Adrenal gland (tissue), 9 donors: ENCODE measurements at regions not wholly inside any gene's neighbourhood (a gene's known extent, or its start where the extent isn't known, plus 50 kb on each side); places are given as distances from the start of the nearest gene placed in this dataset.
A peak's percentile ranks its signal among the peaks of the same experiment; 100 is the strongest.

Experiments used
- DNase-seq, 7 donors: peaks; one replicate each; pipeline ENCODE4 v3.0.0-alpha.2; 2019 to 2020
- H3K27ac ChIP-seq, 5 donors: fragments of 200-600 bp; sonication (generic) in 4 of 5; 1 replicate in 3 of 5; 2 replicates in 2 of 5; pipeline versions ENCODE4 v1.5.1 to v1.8.0; 2016 to 2020; ENCODE audit warnings: mild to moderate bottlenecking in 1 of 5
- H3K27me3 ChIP-seq: fragments of 200-600 bp; 2 replicates; pipeline ENCODE4 v1.8.0; 2021
- H3K36me3 ChIP-seq, 2 donors: fragments of 200-600 bp; replicated peaks in 1 of 2; 1 replicate in 1 of 2; 2 replicates in 1 of 2; pipeline versions ENCODE4 v1.5.1 to v1.8.0; 2018 to 2022
- H3K4me1 ChIP-seq, 2 donors: fragments of 200-600 bp; replicated peaks in 1 of 2; 1 replicate in 1 of 2; 2 replicates in 1 of 2; pipeline versions ENCODE4 v1.5.1 to v1.8.0; 2018 to 2021
- H3K4me3 ChIP-seq, 4 donors: fragments of 200-600 bp; sonication (generic) in 3 of 4; one replicate each; pipeline ENCODE4 v1.5.1; 2016 to 2018
- H3K9me3 ChIP-seq, 3 donors: fragments of 200-600 bp; sonication (generic) in 1 of 3; replicated peaks in 1 of 3; 1 replicate in 2 of 3; 2 replicates in 1 of 3; pipeline versions ENCODE4 v1.5.1 to v1.8.0; 2016 to 2021
- CTCF ChIP-seq, 6 experiments: fragments of 450-650 bp in 4 of 6; fragments of 200-600 bp in 2 of 6; sonication (generic) in 1 of 6; IDR thresholded peaks; 1 replicate in 5 of 6; 2 replicates in 1 of 6; pipeline versions ENCODE4 v1.5.1 to v1.8.0; 2016 to 2021; ENCODE audit warnings: antibody characterized with exemption in 6 of 6, mild to moderate bottlenecking in 2 of 6, moderate library complexity in 1 of 6
- POLR2A ChIP-seq, 2 donors: fragments of 450-650 bp; IDR thresholded peaks; one replicate each; pipeline ENCODE4 v1.6.1; 2017; ENCODE audit warnings: antibody characterized with exemption in 2 of 2, mild to moderate bottlenecking in 2 of 2, moderate library complexity in 1 of 2
- WGBS, 4 donors: extraction: QIAGEN DNeasy Blood & Tissue Kit in 2 of 4; methylation state at CpG; one replicate each; pipeline versions ENCODE4 v1.1.5 to v1.1.7; 2013 to 2017; 5-methylcytosine and 5-hydroxymethylcytosine counted together
- intact Hi-C, 2 donors: fragments of 100-400 bp; cut with DNase I; formaldehyde crosslinking; loops; one replicate each; pipeline versions ENCODE4 v1.14.1 to v1.15.0; 2022 to 2023
- donor health status: healthy with polysubstance abuse.
- donor health status: Bipolar disorder and iron deficiency.
- donor health status: DM: yes; HTN: yes; CAD: no.
- donor health status: DM: no; HTN: no; CAD: no.
- donor health status: DM: no; HTN: no; CAD: no.

DNA sequence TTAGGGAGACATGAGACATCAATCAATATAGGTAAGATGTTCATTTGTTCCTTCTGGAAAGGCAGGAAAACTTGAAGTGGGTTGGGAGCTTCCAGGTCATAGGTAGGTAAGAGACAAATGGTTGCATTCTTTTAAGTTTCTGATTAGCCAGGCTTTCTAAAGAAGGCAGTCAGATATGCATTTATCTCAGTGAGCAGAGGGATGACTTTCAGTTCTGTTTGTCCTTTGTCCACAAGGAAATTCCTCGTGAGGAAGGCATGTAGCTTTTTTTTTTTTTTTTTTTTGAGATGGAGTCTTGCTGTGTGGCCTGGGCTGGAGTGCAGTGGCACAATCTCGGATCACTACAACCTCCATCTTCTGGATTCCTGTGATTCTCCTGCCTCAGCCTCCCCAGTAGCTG is 155.3 kb upstream of the ABCA1 start:
- Histone ChIP-seq H3K4me3 (no peak overlapping the region), H3K9me3 (no peaks in the 10 kb centered on the region), H3K27me3 (no peaks in the 10 kb centered on the region), H3K4me1 (no peaks in the 10 kb centered on the region), H3K36me3 (no peaks in the 10 kb centered on the region), H3K27ac (no peak overlapping the region)
- intact Hi-C loops, result no loop called here
- no peak for DNase-seq
- no peak for TF ChIP-seq POLR2A (IDR thresholded peaks at IDR 0.05)
- TF ChIP-seq CTCF (IDR thresholded peaks at IDR 0.05), result no peak
- WGBS, 4 donors, result 55 to 78% (median 67%) methylated on average over 2 of the region's 2 CpGs

DNA sequence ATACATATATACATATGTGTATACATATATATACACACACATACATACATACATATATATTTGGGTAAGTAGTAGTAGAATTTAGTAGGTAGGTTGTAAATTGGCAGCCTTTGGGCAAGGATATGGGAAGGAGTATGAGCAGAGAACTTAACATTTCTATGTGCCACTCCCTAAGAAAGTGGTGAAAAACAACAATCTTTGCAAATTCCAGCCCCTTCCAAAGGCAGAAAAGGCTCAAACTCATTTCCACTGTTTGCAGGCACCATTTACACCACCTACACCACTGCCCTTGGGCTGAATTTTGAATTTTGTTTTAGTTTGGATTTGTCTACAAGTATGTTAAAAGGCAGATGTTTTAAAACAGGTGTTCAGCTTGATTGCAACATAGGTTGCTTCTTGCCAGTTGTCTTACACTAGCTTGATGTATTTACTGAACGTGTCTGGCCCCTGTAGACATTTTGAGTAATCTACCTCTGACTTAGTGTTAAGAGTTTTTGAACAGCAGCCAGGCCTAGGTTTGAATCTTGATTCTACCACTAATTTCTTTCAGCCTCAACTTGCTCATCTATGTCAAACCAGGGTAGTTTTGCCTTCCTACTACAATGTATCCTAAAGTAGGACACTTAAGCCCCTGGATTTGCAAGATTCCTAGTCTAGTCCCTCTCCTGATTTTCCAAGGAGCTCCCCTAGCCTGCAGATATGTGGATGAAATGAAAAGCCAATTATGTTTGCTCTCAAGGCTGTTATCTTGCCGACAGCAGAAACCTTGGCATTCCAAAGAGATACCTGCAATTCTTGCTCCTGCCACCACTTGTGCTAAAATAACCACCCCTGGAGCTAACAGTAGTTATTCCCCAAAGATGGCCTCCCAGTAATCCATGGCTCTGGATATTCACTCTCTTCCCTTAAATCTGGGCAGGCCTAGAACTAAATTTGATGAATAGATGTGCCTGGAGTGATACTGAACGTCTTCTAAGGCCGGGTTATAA is 156.2 kb upstream of the SLC44A1 start:
- DNase-seq, result no peak
- TF ChIP-seq CTCF (IDR thresholded peaks at IDR 0.05), result peak in 1 of 6 experiments; percentile 9
- TF ChIP-seq POLR2A (IDR thresholded peaks at IDR 0.05), result no peak
- no peaks in the 10 kb centered on the region for H3K4me1 ChIP-seq

GRCh38 chr9:105089874-105090273 is 154.6 kb upstream of the SLC44A1 start:
- Histone ChIP-seq H3K36me3 (no peaks in the 10 kb centered on the region), H3K27ac (no peak overlapping the region), H3K27me3 (no peaks in the 10 kb centered on the region), H3K4me1 (no peaks in the 10 kb centered on the region), H3K9me3 (no peaks in the 10 kb centered on the region), H3K4me3 (no peak overlapping the region)
- DNase-seq, result no peak
- TF ChIP-seq POLR2A (IDR thresholded peaks at IDR 0.05) (no peak), CTCF (IDR thresholded peaks at IDR 0.05) (no peak)
- intact Hi-C loops, result no loop called here
- 83 to 95% (median 85%) methylated on average over 5 of the region's 5 CpGs for WGBS, 4 donors

More for the DNA sequence above, 156.2 kb upstream of the SLC44A1 start:
- intact Hi-C loops, result no loop called here
- Histone ChIP-seq H3K27ac (no peak overlapping the region), H3K4me3 (no peak overlapping the region), H3K9me3 (no peaks in the 10 kb centered on the region), H3K27me3 (no peaks in the 10 kb centered on the region), H3K36me3 (no peaks in the 10 kb centered on the region)
- 53 to 69% (median 62%) methylated on average over 4 of the region's 4 CpGs for WGBS, 4 donors

DNA sequence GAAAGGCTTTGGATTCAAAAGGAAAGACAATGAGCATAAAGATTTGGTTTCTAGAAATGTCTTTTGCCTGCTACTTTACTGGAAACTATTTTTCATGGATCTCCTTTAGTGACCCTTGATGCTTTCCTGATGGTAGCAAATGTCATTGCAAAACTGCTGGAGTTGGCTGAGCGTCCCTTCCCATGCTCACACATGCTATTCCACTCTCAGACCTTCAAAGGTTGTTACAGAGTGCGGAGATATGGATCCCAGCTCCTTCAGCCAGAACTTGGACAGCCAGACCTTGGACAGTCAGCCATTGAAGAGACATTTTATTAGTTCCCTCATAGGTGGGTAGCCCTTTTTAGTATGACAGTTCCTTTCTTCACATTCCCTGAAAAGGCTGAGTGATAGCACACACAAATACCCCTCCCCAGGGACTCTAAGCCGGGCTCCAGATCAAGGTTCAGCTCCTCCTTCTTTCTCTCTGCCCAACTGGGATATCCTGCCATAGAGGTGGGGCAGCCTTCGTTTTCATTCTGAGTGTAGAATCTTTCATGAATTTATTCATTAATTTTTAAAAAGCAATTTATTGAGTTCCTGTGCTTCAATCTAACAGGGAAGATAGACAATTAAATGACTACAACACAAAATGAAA is 153.3 kb upstream of the SLC44A1 start:
- no peak for DNase-seq
- Histone ChIP-seq H3K9me3 (no peaks in the 10 kb centered on the region), H3K4me3 (no peak overlapping the region), H3K4me1 (no peaks in the 10 kb centered on the region), H3K36me3 (no peaks in the 10 kb centered on the region), H3K27me3 (no peaks in the 10 kb centered on the region), H3K27ac (no peak overlapping the region)
- no peak for TF ChIP-seq POLR2A (IDR thresholded peaks at IDR 0.05)
- no peak for TF ChIP-seq CTCF (IDR thresholded peaks at IDR 0.05)
- intact Hi-C loops, result no loop called here
- WGBS, 4 donors, result 71 to 92% (median 83%) methylated on average over 4 of the region's 4 CpGs
